ENCODE measurements at regions not wholly inside any gene's neighbourhood (a gene's known extent, or its start where the extent isn't known, plus 50 kb on each side); places are given as distances from the start of the nearest gene placed in this dataset.
A peak's percentile ranks its signal among the peaks of the same experiment; 100 is the strongest.
"Not testable (repeated sequence)": the region's sequence is repeated elsewhere in the genome, so short reads cannot be mapped to it uniquely, and the experiment has no call there.

DNA sequence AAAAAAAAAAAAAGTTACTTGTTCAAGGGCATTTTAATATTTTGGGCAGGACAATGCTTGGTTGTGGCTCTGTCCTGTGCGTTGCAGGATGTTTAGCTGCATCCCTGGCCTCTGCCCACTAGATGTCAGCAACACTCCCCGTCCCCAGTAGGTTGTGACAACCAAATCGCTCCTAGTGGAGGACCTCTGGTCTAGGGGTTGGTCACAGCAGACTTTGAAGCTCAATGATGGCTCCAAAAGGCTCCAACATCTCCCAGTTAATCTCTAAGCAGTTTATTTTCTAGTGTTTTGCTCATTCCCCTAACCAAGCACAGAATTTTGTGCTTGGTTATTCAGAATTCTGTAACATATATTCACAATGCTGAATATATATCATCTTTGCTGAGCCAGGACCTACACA is 67.0 kb downstream of the CHRNA1 start:
- peak; percentile 14 to 54 for DNase-seq

DNA sequence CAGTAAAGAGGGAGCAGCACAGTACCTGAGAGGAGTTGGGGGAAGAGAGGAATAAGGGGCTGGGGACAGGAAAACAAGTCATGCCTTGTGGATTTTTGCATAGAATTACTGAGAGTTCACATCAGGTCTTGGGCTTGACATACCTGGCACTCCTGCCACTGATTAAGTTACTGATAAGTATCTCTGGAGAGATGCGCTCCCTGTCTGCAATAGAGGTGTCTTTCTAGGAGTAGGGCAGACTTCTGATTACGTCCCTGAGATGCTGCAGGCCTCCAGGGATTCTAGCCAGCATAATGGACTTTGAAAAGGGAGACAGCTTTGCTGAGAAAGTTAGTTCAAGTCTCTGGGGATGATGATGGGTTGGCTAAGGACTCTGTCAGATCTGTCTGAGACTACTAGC is 69.4 kb downstream of the CHRNA1 start:
- DNase-seq, result no peak

DNA sequence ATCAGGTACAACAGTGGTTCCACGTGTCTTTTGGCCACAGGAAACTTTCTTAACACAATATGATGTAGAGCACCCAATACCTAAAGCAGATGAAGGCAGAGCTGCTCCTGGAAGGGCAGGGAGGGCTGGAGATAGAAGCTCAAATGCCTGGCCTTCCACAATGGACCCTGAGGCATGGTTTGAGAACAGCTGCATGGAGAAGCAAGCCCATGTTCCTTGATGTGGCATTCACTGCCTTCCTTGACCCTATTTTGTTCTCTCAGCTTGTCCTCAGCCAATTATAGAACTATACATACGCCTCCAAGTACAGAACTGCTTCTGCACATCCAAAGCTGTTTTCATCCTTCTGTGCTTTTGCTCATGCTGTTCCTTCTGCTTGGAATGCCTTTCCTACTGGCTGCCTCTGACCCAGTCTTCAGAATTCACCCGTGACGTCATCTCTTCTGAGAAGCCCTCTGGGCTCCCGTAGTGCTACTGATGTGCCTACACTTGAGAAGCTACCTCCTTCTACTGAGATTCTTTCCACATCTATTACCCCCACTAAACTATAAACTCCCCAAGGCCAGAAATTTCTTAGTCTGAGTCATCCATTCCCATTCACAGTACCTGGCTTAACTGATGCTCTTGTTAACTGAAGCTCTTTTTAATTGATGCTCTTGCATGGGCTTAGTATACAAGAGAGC is 69.9 kb downstream of the CHRNA1 start:
- DNase-seq, result no peak

DNA sequence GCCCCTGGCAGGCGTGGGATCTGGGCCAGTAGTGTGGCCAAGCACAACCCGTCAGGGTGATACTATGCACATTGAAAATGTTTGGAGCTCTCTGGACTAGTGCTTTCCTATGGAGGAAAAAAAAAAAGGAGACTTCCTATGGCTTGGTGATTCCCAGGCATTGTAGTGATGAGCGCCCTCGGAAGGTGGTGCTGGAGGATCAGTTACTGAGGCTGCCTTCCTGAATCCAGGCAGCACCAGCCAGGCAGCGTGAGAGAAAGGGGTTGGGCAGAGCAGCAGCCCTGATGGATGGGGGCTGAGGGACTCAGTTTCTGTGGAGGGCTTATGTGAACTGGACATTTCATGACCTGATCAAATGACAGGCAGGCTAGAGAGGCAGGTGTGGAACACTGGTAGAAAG is 70.9 kb downstream of the CHRNA1 start:
- DNase-seq, result no peak

DNA sequence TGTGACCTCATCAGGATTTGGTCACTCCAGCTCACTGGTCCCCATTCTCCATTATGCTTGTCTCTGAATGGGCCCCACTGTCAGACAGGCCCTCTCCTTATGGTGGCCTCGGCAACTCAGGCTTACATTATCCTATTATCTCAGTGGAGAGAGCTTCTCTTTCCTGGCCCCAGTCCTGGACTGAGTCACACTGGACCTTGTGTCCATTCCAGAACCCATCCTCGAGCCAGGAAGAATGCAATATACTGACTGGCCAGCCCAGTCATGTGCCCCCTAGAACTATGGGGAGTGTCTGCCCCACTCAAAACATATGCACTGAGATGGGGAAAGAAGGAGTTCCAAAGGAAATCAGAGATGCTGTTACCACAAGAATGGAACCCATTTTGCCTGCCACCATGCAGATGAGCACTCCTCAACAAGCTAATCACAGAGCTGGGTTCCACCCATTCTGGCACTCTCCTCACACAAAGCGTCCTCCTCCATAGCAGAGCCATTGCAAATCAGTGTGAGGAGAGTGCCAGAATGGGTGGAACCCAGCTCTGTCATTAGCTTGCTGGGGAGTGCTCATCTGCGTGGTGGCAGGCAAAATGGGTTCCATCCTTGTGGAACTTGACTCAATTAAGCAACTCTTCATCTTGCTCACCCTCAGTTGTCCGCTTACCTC is 71.9 kb downstream of the CHRNA1 start:
- no peak for DNase-seq

DNA sequence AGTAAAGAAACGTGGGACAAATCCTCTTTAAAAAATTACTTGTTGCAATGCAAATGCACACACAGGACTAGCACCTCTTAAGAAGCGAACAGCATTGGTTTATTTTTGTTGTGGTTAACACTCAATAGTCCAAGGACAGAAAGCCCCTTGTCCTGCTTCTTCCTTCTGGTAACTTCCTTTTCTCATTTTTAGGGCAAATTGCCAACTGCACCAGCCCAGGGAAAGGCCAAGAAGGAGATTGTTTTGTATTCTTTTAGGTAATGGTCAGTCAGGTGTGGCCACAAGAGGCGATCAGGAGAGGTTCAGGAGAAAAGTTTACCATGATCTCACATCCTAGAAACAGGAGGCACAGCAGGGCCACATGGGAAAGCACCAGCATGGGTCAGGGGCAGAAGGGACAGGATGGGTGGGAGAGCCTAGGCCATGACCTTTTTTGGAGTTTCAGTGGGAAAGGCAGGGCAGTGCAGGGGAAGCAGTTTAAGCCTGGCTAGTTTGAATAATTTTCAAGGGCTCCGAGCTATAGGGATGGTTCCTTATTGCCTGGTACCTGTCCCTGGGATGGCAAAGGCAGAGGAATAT is 73.0 kb downstream of the CHRNA1 start:
- DNase-seq, result no peak

DNA sequence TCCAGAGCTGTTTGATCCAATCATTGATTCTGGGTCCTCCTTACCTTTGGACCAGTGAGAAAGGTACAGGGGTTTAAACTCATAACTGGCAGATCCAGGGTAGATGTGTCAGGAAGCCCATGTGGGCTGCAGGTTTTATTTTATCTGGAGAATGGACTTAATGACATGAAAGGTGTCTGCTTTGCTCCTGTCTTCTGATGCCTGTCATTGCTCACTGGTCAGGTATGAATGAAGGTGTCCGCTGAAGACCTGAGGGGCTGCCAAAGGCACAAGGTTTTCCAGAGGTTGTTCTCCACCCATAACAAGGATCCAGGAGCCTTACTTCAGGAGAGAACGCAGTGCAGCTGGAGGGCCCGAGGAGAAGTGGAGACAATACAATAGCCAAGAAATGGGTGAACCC is 74.2 kb downstream of the CHRNA1 start:
- DNase-seq, result no peak

DNA sequence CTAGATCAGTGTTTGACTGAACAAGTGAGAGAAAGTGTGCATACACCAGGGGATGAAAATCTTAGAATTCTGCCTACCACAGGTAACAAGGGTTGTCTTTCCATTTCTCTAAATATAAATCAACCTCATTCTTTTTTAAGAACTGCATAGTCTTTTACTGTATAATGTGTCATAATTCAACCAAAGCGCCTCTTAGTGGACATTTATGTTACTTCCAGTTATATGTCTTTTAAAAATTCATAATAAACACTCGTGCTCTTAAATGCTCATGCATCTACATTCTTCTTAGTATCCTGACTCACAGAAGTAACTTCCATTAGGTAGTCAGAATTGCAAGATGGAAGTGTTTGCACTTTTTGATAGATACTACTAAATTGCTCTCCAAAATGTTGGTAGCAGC is 76.2 kb downstream of the CHRNA1 start:
- no peak for DNase-seq

DNA sequence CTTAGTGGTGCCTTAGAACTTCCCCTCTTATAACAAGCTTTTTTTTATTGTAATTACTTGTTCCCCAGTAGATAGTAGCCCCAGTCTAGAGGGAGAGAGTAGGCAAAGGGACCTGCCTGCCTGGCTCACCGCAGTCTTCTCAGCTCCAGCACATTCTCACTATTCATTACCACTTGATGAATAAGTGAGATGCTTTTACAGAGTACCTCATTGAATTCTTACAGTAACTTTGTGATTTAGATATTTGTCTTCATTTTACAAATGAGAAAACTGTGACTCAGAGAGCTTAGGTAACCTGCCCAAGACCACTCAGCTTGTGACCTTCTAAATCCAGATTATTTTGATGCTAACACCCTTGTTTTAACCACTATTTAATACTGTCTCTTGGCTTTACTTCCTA is 77.8 kb downstream of the CHRNA1 start:
- no peak for DNase-seq

DNA sequence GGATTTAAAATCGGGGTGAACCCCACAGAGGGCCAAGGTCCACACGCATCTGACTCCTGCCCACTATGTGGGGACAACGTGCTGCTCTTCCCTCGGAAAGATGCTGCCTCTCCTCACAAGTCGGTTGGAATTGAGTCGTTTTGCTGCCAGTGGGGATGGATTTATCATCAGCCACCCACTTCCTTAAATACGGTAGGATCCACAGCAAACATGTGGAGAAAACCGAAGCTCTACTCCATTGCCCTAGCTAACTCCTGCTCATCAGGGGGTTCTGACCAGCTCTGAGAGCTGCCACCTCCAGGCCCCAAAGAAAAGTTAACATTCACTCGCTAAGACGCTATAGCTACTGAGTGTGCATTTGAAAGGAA is 80.9 kb downstream of the CHRNA1 start:
- peak in 1 of 2 experiments; percentile 18 for DNase-seq

DNA sequence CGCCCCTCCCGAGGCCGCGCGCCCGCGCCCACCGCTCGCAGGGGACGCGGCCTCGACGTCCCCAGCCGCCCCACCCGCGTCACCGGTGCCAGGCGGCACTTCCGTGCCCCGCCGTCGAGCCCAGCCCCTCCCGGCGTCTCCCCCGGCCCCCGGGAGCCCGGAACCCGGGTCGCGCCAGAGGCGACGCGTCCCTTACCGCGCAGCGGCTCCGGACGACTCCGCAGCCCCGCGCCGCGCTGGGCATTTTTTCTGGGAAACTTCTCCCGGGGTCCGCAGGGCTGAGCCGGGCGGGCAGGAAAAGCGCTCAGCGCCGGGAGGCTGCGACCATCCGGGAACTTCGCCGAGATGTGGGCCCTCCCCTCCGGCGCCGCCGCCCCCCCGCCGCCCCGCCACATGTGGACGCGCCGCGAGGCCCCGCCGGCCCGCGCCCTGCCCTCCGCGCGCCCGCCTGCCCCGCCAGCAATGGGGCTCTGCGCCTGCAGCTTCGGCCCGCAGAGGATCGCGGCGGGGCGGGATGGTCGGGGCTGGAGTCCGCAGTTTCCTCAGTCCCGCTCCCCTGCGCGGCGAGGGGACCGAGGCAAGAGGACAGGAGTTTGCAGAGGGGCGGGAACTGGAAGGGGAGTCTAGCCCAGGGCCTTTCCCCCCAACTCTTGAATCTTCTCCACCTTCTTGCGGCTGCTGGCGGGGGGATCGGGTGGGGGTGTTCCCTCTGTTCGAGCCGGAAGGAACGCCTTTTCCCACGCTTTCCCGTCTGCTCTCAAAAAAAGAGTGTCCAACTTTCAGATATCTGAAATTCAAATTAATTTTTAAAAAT is 81.5 kb downstream of the CHRNA1 start:
- peak in 1 of 2 experiments; percentile 41 for DNase-seq

DNA sequence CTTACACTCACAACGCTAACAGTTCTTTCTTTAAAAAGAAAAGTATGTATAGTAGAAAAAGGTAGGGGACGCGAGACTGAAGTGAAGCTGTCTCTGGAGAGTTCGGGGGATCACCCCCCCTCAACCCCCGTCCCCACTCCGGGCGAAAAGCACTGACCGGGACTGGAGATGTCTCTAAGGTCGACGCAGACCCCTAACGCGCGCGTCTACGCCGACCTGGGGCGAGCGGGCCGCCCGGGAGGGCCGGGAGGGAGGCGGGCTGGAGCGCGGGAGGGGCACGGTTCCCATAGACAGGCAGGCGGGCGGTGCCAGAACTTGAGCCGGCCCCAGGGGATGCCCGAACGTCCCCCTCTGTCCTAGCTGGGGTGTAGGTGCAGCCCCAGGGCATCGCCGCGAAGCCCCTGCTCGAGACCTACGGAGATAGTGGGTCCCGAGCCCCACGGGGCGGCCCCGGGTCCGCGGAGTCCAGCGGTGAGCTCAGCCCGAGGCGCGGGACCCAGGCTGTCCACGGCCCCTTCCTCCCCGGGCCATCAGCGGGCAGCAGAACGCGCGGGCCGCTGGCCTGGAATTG is 82.2 kb downstream of the CHRNA1 start:
- DNase-seq, result peak in 1 of 2 experiments; percentile 33

DNA sequence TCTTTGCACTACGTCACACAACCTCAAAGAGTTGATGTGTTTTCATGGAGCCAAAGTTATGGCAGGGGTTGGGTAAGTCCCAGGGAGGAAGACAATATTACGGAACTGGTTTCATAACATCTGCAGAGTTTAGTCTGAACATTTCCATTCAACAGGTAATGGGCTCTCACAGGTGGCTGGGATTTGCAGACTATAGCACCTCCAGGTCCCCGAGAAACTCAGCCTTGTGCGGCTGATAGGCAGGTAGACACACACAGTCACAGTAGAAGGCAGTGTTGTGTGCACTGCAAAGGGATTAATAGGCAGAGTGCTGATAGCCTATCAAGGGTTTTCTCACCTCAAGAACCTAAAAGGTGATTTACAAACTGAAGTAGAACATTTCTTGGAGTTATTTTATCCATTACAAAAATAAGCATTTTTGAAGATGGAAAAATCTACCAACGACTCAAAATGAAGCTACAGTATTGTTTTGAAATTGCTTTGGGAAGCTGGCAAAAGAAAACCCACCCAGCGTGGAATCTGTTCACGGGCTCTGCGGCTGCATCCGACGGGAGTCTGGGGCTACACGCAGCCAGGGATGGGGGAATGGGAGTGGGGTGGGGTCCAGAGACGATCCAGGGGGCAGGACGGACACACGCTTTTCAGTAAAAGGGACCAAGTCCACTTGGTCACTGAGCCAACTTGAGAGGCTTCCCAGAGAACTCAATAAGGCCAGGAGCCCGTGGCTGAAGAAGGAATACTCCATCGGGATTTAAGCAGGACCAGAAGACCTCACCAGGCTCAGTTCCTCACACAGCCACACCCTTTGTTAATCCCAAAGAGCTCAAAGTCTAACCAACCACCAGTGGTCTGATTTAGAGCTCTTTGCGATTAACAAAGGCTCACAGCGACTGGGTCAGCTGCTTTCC is 82.9 kb downstream of the CHRNA1 start:
- DNase-seq, result peak; percentile 7 to 33

DNA sequence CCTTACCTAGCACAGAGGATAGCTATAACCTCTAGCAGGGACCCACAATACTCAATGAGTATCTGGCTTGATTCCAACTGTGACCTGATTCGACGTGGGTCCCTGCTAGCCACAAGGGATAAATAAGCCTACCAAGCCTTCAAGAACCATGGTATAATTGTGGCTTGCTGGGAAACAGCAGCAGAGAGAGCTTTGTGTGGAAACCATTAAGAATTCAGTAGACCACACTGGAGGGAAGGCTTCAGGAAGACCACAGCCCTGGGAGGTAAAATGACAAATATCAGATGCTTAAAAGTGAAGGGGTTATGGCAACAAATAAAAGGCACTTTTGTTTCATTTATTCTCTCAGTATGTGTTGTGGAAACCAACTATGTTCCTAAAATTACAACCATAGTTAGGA is 82.6 kb upstream of the WIPF1 start:
- DNase-seq, result no peak

DNA sequence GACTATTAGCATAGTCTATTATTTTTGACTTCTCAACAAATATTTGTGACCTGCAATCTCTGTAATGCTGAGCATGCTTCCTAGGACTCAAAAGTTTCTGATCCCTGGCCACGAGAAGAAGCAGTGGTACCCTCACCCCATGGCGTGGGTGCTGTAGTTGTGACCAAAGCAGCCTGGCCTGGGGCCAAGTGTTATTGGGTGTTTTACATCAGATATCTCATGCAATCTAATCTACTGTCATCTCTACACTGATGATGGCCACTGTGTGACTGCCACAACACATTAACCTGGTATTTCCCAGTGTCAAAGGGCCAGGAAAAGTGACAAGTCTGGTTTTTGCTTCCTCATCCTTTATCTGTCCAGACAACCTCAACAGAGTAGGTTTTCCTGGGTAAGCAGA is 80.8 kb upstream of the WIPF1 start:
- no peak for DNase-seq

DNA sequence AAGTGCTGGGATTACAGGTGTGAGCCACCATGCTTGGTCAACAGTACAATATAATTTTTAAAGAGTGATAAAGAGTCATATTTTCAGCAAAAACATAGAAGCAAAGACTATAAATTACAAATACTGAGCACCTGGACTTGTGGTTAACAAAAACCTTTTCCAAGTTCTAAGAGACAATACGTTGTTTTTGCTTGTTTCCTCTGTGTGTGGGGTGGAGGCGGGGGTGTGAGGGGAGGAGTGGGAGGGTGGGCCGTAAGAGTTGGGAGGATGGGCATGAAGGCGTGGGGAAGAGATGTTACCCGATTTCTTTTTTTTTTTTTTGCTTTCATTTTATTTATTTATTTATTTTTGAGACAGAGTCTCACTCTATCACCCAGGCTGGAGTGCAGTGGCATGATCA is 78.0 kb upstream of the WIPF1 start:
- no peak for DNase-seq

DNA sequence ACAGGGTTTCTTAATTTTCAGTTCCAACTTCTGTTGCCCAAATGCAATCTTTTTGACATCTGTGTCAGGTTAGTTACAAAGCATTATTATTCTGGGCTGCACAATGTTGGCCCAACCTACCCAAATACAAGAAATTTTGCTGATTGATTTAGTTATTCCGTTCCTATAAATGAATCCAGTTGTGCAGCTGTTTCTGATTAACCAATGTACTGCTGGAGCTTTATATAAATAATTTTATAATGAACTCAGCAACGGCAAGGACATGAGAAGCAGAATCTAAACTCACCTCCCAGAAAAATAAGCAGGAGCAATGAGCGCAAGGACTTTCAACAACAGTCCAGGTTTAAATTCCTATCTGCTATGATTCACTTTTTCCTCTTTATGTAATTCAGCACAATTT is 76.3 kb upstream of the WIPF1 start:
- no peak for DNase-seq

DNA sequence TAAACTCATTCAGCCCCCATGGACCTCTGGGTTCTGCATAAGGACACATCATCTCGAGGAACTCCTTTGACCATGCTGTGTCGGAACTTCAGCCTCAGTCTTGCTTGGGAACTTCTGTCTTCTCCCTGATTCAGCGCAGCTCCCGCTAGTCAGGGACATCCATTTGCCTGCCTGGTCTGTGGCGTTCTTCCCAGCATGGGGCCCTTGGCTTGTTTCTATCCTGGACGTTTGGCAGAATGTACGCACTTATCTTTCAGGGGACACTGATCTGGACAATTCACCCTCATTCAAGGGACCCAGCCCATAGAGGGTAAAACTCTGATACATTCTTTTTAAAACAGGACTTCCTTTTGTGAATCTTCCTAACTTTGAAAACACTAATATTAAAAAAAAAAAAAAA is 75.8 kb upstream of the WIPF1 start:
- DNase-seq, result no peak

DNA sequence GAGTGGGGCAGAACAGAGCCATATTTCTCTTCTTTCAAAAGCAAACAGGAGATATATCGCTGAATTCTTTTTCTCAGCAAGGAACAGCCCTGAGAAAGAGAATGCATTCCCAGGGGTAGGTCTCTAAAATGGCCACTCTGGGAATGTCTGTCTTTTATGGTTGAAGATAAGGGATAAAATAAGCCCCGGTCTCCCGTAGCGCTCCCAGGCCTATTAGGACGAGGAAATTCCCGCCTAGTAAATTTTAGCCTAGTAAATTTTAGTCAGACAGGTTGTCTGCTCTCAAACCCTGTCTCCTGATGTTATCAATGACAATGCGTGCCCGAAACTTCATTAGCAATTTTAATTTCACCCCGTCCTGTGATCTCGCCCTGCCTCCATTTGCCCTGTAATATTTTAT is 73.9 kb upstream of the WIPF1 start:
- not testable (repeated sequence) for DNase-seq

DNA sequence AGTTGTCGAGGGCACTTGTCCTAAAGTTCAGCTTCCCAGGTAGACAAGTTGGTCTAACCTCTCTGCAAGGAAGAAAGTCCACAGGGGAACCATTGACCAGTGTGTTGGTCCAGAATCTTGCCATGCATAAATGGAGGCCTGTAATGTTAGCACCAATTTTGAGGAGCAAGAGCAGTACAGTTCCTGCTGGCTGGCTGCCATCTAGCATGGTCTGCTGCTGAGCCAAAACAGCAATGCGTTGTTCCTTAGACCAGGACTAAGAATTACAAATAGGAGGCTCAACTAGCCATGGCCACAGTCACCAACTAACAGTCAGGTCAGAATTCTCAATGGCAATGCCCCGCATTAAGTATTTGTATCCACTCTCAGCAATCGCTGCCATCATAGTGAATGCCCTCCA is 72.8 kb upstream of the WIPF1 start:
- no peak for DNase-seq

DNA sequence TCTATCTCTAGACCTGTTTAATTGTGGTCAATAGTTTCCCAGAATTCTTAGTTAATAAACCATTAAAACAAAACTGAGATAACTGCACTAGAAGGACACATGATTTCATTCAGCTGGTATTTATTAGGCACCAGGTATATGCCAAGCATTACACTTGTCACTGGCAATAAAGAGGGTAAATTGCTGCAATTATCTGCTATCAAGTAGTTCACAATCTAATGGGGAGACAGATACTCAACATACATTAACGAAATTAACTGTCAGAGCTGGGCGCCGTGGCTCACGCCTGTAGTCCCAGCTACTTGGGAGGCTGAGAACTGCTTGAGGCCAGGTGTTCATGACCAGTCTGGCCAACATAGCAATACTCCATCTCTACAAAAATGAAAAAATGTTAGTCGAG is 71.7 kb upstream of the WIPF1 start:
- DNase-seq, result no peak

DNA sequence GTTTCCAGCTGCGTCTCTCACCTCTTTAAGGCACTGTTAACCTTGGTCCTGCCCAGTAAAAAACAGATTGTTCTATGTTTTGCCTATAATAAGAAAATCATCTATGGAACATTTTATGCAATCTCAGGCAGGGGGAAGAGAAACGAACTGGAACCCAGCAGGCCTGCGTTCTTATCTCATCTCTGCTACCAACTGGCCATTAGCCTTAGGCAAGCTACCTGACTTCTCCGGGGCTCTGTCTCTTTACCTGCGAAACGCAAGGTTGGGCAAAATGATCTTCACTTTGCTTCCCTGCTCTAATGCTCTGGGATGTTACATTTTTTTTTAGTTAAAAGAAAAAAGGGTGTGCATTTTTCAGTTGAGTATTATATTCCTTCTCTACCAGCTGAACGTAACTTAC is 70.5 kb upstream of the WIPF1 start:
- no peak for DNase-seq

All from NCI-H524 (cell line).